K562 (cell line): ENCODE measurements at regions not wholly inside any gene's neighbourhood (a gene's known extent, or its start where the extent isn't known, plus 50 kb on each side); places are given as distances from the start of the nearest gene placed in this dataset.
"Not testable (repeated sequence)": the region's sequence is repeated elsewhere in the genome, so short reads cannot be mapped to it uniquely, and the experiment has no call there.

Experiments used
- ATAC-seq: fragments of 200-7000 bp; cut with Tn5 transposase; 3 replicates; pipeline ENCODE4 v1.9.1; 2020; ENCODE audit warnings: moderate library complexity
- BruUV-seq: library from RNA; stranded (reverse); fragments of 400-500 nt; replicated peaks from 2 replicates; lab custom pipeline; 2021; lab: Mats Ljungman, UMichigan
- CTCF ChIA-PET: fragments of 300-600 bp; formaldehyde crosslinking; extraction: SDS; loops from one replicate; lab custom pipeline; 2021; ENCODE audit warnings: low intra/inter-chr PET ratio; lab: Yijun Ruan, JAX
- POLR2A ChIA-PET: fragments of 300-600, 350-650 bp; sonication (Branson Sonifier 250); formaldehyde crosslinking; extraction: SDS; loops from one replicate; lab custom pipeline; 2021; ENCODE audit warnings: antibody characterized with exemption, inconsistent platforms; lab: Yijun Ruan, JAX
- DNase-seq, 4 experiments: peaks; one replicate each; pipeline versions ENCODE4 v3.0.0 to v3.0.0-alpha.2; 2011 to 2018; ENCODE audit warnings: low spot score in 3 of 4, mixed read lengths in 3 of 4; ENCODE audit errors: extremely low read depth in 1 of 4
- FAIRE-seq: peaks from 2 replicates; lab custom pipeline; 2011; peaks lifted over from hg19 to GRCh38; lab: Jason Lieb, UNC
- H2AFZ ChIP-seq: 2 replicates; pipeline ENCODE4 v1.6.0; 2011; ENCODE audit warnings: low read depth, low read length, control low read depth, inconsistent platforms
- H3K27ac ChIP-seq: fragments of 200-600 bp; 3 replicates; pipeline ENCODE4 v1.8.0; 2011; ENCODE audit warnings: low read depth, mild to moderate bottlenecking, control low read depth, inconsistent platforms, low read length, moderate library complexity, mixed read lengths; ENCODE audit errors: extremely low read depth
- H3K27me3 ChIP-seq, 2 experiments: fragments of 300-600 bp in 1 of 2; 2 replicates in 1 of 2; 3 replicates in 1 of 2; pipeline versions ENCODE4 v1.6.0 to v1.8.0; 2011; ENCODE audit warnings: inconsistent platforms in 2 of 2, low read length in 2 of 2, mild to moderate bottlenecking in 1 of 2, mixed read lengths in 1 of 2, moderate library complexity in 1 of 2; ENCODE audit not compliant: control insufficient read depth in 2 of 2, insufficient read depth in 2 of 2
- H3K36me3 ChIP-seq: fragments of 300-600 bp; 3 replicates; pipeline ENCODE4 v1.8.0; 2011; ENCODE audit warnings: mild to moderate bottlenecking, low read length, inconsistent platforms; ENCODE audit not compliant: control insufficient read depth, insufficient read depth
- H3K4me1 ChIP-seq, 2 experiments: fragments of 200-600 bp in 1 of 2; replicated peaks in 1 of 2; 2 replicates in 1 of 2; 3 replicates in 1 of 2; pipeline versions ENCODE4 v1.5.1 to v1.8.0; 2011; ENCODE audit warnings: inconsistent platforms in 2 of 2, low read length in 2 of 2, mild to moderate bottlenecking in 1 of 2, mixed read lengths in 1 of 2, moderate library complexity in 1 of 2; ENCODE audit not compliant: control insufficient read depth in 2 of 2, insufficient read depth in 2 of 2
- H3K4me2 ChIP-seq: 2 replicates; pipeline ENCODE4 v1.6.1; 2011; ENCODE audit warnings: low read length, control low read depth, inconsistent platforms, mixed read lengths; ENCODE audit not compliant: insufficient read depth
- H3K4me3 ChIP-seq: fragments of 200-600 bp; sonication (generic), shearing (Covaris generic); 2 replicates; pipeline ENCODE4 v1.5.1; 2016; ENCODE audit warnings: control low read depth, inconsistent platforms
- H3K79me2 ChIP-seq: fragments of 200-600 bp; 3 replicates; pipeline ENCODE4 v1.8.0; 2011; ENCODE audit warnings: low read length, inconsistent platforms; ENCODE audit not compliant: control insufficient read depth, insufficient read depth
- H3K9ac ChIP-seq, 2 experiments: 2 replicates each; pipeline versions ENCODE4 v1.6.0 to v1.6.1; 2011; ENCODE audit warnings: low read depth in 2 of 2, low read length in 2 of 2, control low read depth in 1 of 2, inconsistent platforms in 1 of 2, mild to moderate bottlenecking in 1 of 2, mixed read lengths in 1 of 2; ENCODE audit not compliant: insufficient read depth in 1 of 2
- H3K9me1 ChIP-seq: one replicate; pipeline ENCODE4 v1.6.0; 2011; ENCODE audit warnings: inconsistent platforms, mild to moderate bottlenecking, low read length, moderate library complexity; ENCODE audit not compliant: control insufficient read depth, insufficient read depth
- H3K9me3 ChIP-seq: replicated peaks from 2 replicates; pipeline ENCODE4 v1.5.1; 2011; ENCODE audit warnings: low read depth, low read length, inconsistent platforms; ENCODE audit not compliant: control insufficient read depth, insufficient read depth
- H4K20me1 ChIP-seq: replicated peaks from 2 replicates; pipeline ENCODE4 v1.6.1; 2011; ENCODE audit warnings: low read length, inconsistent platforms, mixed read lengths; ENCODE audit not compliant: control insufficient read depth, insufficient read depth
- ARID2 ChIP-seq: fragments of 450-650 bp; IDR thresholded peaks from 2 replicates; pipeline ENCODE4 v1.6.1; 2017; ENCODE audit warnings: antibody characterized with exemption, mild to moderate bottlenecking
- CBX2 ChIP-seq: fragments of 200-600 bp; sonication (generic); IDR thresholded peaks from one replicate; pipeline ENCODE4 v1.6.1; 2012; ENCODE audit warnings: mild to moderate bottlenecking, low read length, inconsistent platforms; ENCODE audit not compliant: insufficient read depth, poor library complexity, severe bottlenecking
- DEAF1 ChIP-seq: fragments of 450-650 bp; formaldehyde crosslinking; IDR thresholded peaks from 2 replicates; pipeline ENCODE4 v1.4.0; 2020; ENCODE audit warnings: mild to moderate bottlenecking, moderate library complexity
- SETDB1 ChIP-seq: IDR thresholded peaks from one replicate; pipeline ENCODE4 v1.6.1; 2012; ENCODE audit warnings: low read length, control low read depth, inconsistent platforms
- SMC3 ChIP-seq: conservative IDR thresholded peaks from 2 replicates; pipeline ENCODE4 v1.6.1; 2011; ENCODE audit warnings: low read depth, low read length, improper control_type of control experiment; ENCODE audit not compliant: insufficient read depth
- WGBS: fragments of 100-300 bp; shearing (Covaris generic); methylation state at CpG from one replicate; pipeline ENCODE4 v1.1.6; 2016; ENCODE audit warnings: low coverage, mixed read lengths; ENCODE audit not compliant: insufficient coverage; ENCODE audit errors: missing lambda C conversion rate; 5-methylcytosine and 5-hydroxymethylcytosine counted together
- in situ Hi-C: fragments of 300-500 bp; cut with MboI; formaldehyde crosslinking; loops from 4 replicates; pipeline ENCODE4 v1.15.0; 2018; ENCODE audit warnings: inconsistent platforms, mixed read lengths
- intact Hi-C: fragments of 100-400 bp; cut with micrococcal nuclease; formaldehyde crosslinking; loops from 2 replicates; pipeline ENCODE4 v1.14.2; 2022

GRCh38 chr20:30286157-30286556 is 971.3 kb upstream of the DEFB115 start (continued):
- TF ChIP-seq DEAF1 (CRISPR knock-in tag) (peak; percentile 38; the same call in 1 of the 2 replicates), SETDB1 (no peak), SMC3 (peak; percentile 62; the same call in 1 of the 2 replicates), CBX2 (no peak), ARID2 (peak; percentile 74; the same call in 1 of the 2 replicates)

- BruUV-seq, H3K4me3 ChIP-seq, ATAC-seq, H3K9me1 ChIP-seq, H3K9me3 ChIP-seq, H3K27me3 ChIP-seq, POLR2A ChIA-PET, H3K4me2 ChIP-seq, H3K36me3 ChIP-seq, H3K27ac ChIP-seq, CTCF ChIA-PET, DNase-seq, FAIRE-seq, H2AFZ ChIP-seq, H3K79me2 ChIP-seq, H4K20me1 ChIP-seq, H3K9ac ChIP-seq: not testable (repeated sequence)
- intact Hi-C loops = loop anchor here (10.0 kb wide), 2 partner anchors 297 to 693 kb away; no protein-coding TSS in a partner anchor
- WGBS = 96% methylated on average over 15 of the region's 22 CpGs
- in situ Hi-C loops = loop anchor here (10.0 kb wide), 1 partner anchor 523 kb away; no protein-coding TSS in a partner anchor
- peaks cover 0 to 39% of the 10 kb centered on the region in 2 experiments; a peak in 4 of 5 replicates for H3K4me1 ChIP-seq
Measured at GRCh38 chr20:30287459-30287858, 970.0 kb upstream of the DEFB115 start.
